Neural cell (in vitro differentiated cells): ENCODE measurements at regions not wholly inside any gene's neighbourhood (a gene's known extent, or its start where the extent isn't known, plus 50 kb on each side); places are given as distances from the start of the nearest gene placed in this dataset.

Experiments
- H2AFZ ChIP-seq: fragments of 200-600, 300-800 bp; sonication (generic), shearing (Covaris generic); 2 replicates; pipeline ENCODE4 v1.6.0; 2014; ENCODE audit warnings: low read depth, mild to moderate bottlenecking, antibody characterized with exemption, low read length, moderate library complexity
- H3F3A ChIP-seq: fragments of 200-600 bp; shearing (Covaris generic); 2 replicates; pipeline ENCODE4 v1.6.1; 2016; ENCODE audit warnings: mild to moderate bottlenecking, moderate library complexity, mixed read lengths, antibody characterized with exemption, low read length; ENCODE audit not compliant: insufficient read depth, poor library complexity, severe bottlenecking
- H3K27ac ChIP-seq: fragments of 200-600, 300-800 bp; sonication (generic), shearing (Covaris generic); 2 replicates; pipeline ENCODE4 v1.5.1; 2014; ENCODE audit warnings: mild to moderate bottlenecking, low read length, moderate library complexity
- H3K27me3 ChIP-seq: fragments of 300-800, 200-600 bp; sonication (generic), shearing (Covaris generic); 2 replicates; pipeline ENCODE4 v1.6.0; 2014; ENCODE audit warnings: mild to moderate bottlenecking, low read depth, low read length, moderate library complexity; ENCODE audit not compliant: insufficient read depth
- H3K36me3 ChIP-seq: fragments of 300-800, 200-600 bp; sonication (generic), shearing (Covaris generic); 2 replicates; pipeline ENCODE4 v1.5.1; 2014; ENCODE audit warnings: mild to moderate bottlenecking, antibody characterized with exemption, low read length, moderate library complexity; ENCODE audit not compliant: insufficient read depth
- H3K4me2 ChIP-seq: fragments of 300-800, 200-600 bp; sonication (generic), shearing (Covaris generic); 2 replicates; pipeline ENCODE4 v1.6.0; 2014; ENCODE audit warnings: mild to moderate bottlenecking, low read length
- H3K4me3 ChIP-seq: fragments of 300-800, 200-600 bp; sonication (generic), shearing (Covaris generic); 2 replicates; pipeline ENCODE4 v1.5.1; 2014; ENCODE audit warnings: mild to moderate bottlenecking, low read length, moderate library complexity
- H3K79me2 ChIP-seq: fragments of 200-600 bp; shearing (Covaris generic); replicated peaks from 2 replicates; pipeline ENCODE4 v1.6.0; 2014; ENCODE audit warnings: mild to moderate bottlenecking, low read length, moderate library complexity; ENCODE audit not compliant: insufficient read depth
- H3K9ac ChIP-seq: fragments of 300-800, 200-600 bp; sonication (generic), shearing (Covaris generic); 2 replicates; pipeline ENCODE4 v1.6.1; 2016; ENCODE audit warnings: mild to moderate bottlenecking, low read length, mixed read lengths
- H3K9me2 ChIP-seq: fragments of 200-600 bp; shearing (Covaris generic); 2 replicates; pipeline ENCODE4 v1.6.1; 2016; ENCODE audit warnings: mild to moderate bottlenecking, low read length, mixed read lengths; ENCODE audit not compliant: insufficient read depth
- H3K9me3 ChIP-seq: fragments of 200-600, 300-800 bp; sonication (generic), shearing (Covaris generic); 2 replicates; pipeline ENCODE4 v1.6.1; 2016; ENCODE audit warnings: mild to moderate bottlenecking, mixed run types, low read length, moderate library complexity, mixed read lengths
- H4K20me1 ChIP-seq: fragments of 200-600 bp; shearing (Covaris generic); 2 replicates; pipeline ENCODE4 v1.6.1; 2016; ENCODE audit warnings: mild to moderate bottlenecking, mixed run types; ENCODE audit not compliant: insufficient read depth
- EZH2 ChIP-seq: fragments of 200-600, 300-800 bp; shearing (Covaris generic), sonication (generic); IDR thresholded peaks from 2 replicates; pipeline ENCODE4 v1.6.1; 2014; ENCODE audit warnings: antibody characterized with exemption, low read length, borderline replicate concordance, mild to moderate bottlenecking; ENCODE audit not compliant: insufficient read depth, poor library complexity, severe bottlenecking
- MXI1 ChIP-seq: fragments of 450-650 bp; conservative IDR thresholded peaks from 2 replicates; pipeline ENCODE4 v1.6.1; 2014; ENCODE audit warnings: antibody characterized with exemption, mild to moderate bottlenecking; ENCODE audit not compliant: poor library complexity, severe bottlenecking
- POLR2AphosphoS5 ChIP-seq: IDR thresholded peaks from 2 replicates; pipeline ENCODE4 v1.6.1; 2012
- RAD21 ChIP-seq: fragments of 450-650 bp; conservative IDR thresholded peaks from 2 replicates; pipeline ENCODE4 v1.6.1; 2014; ENCODE audit warnings: antibody characterized with exemption, mild to moderate bottlenecking, moderate library complexity
- SMC3 ChIP-seq: fragments of 450-650 bp; conservative IDR thresholded peaks from 2 replicates; pipeline ENCODE4 v1.6.1; 2014; ENCODE audit warnings: antibody characterized with exemption, mild to moderate bottlenecking, moderate library complexity; ENCODE audit not compliant: poor library complexity
- TF ChIP-seq, protein P1 (sequence below): IDR thresholded peaks from 2 replicates; pipeline ENCODE4 v1.6.1; 2012; ENCODE audit warnings: borderline replicate concordance
- TF ChIP-seq, protein P2 (sequence below): fragments of 450-650 bp; IDR thresholded peaks from 2 replicates; pipeline ENCODE4 v1.5.1; 2014; ENCODE audit warnings: antibody characterized with exemption, mild to moderate bottlenecking, moderate library complexity; ENCODE audit not compliant: poor library complexity, severe bottlenecking

DNA sequence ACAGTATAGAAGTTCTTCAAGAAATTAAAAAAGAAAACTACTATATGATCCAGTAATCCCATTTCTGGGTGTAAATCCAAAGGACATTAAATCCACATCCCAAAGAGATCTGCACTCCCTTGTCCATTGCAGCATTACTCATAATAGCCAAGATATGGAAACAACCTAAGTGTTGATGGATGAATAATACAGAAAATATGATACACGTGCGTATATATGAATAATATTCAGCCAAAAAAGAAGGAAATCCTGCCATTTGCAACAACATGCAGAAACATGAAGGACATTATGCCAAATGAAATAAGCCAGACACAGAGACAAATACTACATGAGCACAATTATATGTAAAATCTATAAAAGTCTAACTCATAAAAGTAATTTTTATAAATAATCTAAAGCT lies 306.3 kb upstream of the ANO3 start:
- TF ChIP-seq RAD21 (no peak), MXI1 (no peak)
- Histone ChIP-seq H3K9me3 (no peaks in the 10 kb centered on the region), H3K27me3 (no peaks in the 10 kb centered on the region), H3K4me2 (no peak overlapping the region), H4K20me1 (no peaks in the 10 kb centered on the region), H2AFZ (no peak overlapping the region), H3K36me3 (no peaks in the 10 kb centered on the region), H3K79me2 (no peaks in the 10 kb centered on the region), H3K4me3 (no peak overlapping the region), H3F3A (peaks cover 5% of the 10 kb centered on the region), H3K27ac (no peak overlapping the region), H3K9ac (no peak overlapping the region), H3K9me2 (no peaks in the 10 kb centered on the region)

DNA sequence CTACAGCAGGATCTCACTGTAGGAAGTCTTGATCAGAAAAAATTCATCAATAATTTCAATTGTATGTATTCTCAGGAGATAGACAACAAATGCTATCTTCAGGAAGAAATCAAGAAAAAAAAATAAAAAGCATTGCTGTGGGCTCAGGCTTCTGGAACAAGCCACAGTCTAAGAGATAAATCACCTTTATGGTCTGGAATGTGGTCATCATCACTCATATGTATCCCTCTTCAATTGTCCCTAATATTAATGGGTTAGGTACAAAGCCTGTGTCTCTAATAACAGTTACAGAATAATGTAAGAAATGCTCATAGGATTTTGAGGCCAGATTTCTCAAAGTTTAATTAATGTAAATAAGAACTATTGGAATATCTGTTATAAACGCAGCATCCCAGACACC lies 305.9 kb upstream of the ANO3 start:
- H3K27me3 ChIP-seq, result no peaks in the 10 kb centered on the region
- peaks cover 5% of the 10 kb centered on the region for H3F3A ChIP-seq
- TF ChIP-seq, protein P1, sequence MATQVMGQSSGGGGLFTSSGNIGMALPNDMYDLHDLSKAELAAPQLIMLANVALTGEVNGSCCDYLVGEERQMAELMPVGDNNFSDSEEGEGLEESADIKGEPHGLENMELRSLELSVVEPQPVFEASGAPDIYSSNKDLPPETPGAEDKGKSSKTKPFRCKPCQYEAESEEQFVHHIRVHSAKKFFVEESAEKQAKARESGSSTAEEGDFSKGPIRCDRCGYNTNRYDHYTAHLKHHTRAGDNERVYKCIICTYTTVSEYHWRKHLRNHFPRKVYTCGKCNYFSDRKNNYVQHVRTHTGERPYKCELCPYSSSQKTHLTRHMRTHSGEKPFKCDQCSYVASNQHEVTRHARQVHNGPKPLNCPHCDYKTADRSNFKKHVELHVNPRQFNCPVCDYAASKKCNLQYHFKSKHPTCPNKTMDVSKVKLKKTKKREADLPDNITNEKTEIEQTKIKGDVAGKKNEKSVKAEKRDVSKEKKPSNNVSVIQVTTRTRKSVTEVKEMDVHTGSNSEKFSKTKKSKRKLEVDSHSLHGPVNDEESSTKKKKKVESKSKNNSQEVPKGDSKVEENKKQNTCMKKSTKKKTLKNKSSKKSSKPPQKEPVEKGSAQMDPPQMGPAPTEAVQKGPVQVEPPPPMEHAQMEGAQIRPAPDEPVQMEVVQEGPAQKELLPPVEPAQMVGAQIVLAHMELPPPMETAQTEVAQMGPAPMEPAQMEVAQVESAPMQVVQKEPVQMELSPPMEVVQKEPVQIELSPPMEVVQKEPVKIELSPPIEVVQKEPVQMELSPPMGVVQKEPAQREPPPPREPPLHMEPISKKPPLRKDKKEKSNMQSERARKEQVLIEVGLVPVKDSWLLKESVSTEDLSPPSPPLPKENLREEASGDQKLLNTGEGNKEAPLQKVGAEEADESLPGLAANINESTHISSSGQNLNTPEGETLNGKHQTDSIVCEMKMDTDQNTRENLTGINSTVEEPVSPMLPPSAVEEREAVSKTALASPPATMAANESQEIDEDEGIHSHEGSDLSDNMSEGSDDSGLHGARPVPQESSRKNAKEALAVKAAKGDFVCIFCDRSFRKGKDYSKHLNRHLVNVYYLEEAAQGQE, result no peak
- TF ChIP-seq, protein P2, sequence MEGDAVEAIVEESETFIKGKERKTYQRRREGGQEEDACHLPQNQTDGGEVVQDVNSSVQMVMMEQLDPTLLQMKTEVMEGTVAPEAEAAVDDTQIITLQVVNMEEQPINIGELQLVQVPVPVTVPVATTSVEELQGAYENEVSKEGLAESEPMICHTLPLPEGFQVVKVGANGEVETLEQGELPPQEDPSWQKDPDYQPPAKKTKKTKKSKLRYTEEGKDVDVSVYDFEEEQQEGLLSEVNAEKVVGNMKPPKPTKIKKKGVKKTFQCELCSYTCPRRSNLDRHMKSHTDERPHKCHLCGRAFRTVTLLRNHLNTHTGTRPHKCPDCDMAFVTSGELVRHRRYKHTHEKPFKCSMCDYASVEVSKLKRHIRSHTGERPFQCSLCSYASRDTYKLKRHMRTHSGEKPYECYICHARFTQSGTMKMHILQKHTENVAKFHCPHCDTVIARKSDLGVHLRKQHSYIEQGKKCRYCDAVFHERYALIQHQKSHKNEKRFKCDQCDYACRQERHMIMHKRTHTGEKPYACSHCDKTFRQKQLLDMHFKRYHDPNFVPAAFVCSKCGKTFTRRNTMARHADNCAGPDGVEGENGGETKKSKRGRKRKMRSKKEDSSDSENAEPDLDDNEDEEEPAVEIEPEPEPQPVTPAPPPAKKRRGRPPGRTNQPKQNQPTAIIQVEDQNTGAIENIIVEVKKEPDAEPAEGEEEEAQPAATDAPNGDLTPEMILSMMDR, result no peak
- no peak for TF ChIP-seq RAD21
- no peaks in the 10 kb centered on the region for H4K20me1 ChIP-seq
- H3K9ac ChIP-seq, result no peak overlapping the region
- no peak overlapping the region for H3K4me2 ChIP-seq
- no peak overlapping the region for H3K27ac ChIP-seq
- no peaks in the 10 kb centered on the region for H3K79me2 ChIP-seq
- H3K9me3 ChIP-seq, result no peaks in the 10 kb centered on the region
- H3K9me2 ChIP-seq, result no peaks in the 10 kb centered on the region
- no peak overlapping the region for H2AFZ ChIP-seq
- no peaks in the 10 kb centered on the region for H3K36me3 ChIP-seq
- H3K4me3 ChIP-seq, result no peak overlapping the region

DNA sequence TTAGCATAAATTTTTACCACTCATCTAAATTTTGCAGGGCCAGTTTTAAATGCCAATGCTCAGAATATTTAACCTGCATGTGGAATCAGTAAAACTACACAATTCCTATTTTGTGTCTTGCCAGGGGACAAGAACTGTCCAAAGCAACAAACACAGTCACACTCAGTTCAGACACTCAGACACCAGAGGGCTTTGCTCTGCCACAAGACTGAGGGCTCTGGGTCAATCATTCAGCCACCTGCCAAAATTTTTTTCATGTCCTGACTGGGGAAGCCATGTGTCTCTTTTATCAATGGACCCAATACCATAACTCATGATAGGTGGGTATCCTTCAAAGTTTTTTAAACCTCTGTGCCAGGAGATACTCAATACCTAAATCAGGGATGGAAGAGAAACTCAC lies 304.0 kb upstream of the ANO3 start:
- Histone ChIP-seq H3K36me3 (no peaks in the 10 kb centered on the region), H3K9me2 (no peaks in the 10 kb centered on the region), H3F3A (peaks cover 2% of the 10 kb centered on the region), H3K4me2 (no peak overlapping the region), H3K9ac (no peak overlapping the region), H3K27me3 (no peaks in the 10 kb centered on the region), H3K79me2 (no peaks in the 10 kb centered on the region), H2AFZ (no peak overlapping the region), H3K9me3 (no peaks in the 10 kb centered on the region), H3K27ac (no peak overlapping the region), H4K20me1 (no peaks in the 10 kb centered on the region), H3K4me3 (no peak overlapping the region)
- no peak for TF ChIP-seq MXI1
- no peak for TF ChIP-seq EZH2
- TF ChIP-seq, protein P1, result no peak
- TF ChIP-seq, protein P2, result no peak
- no peak for TF ChIP-seq POLR2AphosphoS5
- no peak for TF ChIP-seq SMC3
